NB4 (cell line): ENCODE measurements at regions not wholly inside any gene's neighbourhood (a gene's known extent, or its start where the extent isn't known, plus 50 kb on each side); places are given as distances from the start of the nearest gene placed in this dataset.

Experiments
- CTCF ChIP-seq: IDR thresholded peaks from one replicate; pipeline ENCODE4 v1.5.1; 2012; ENCODE audit warnings: low read depth, low read length
- MYC ChIP-seq: IDR thresholded peaks from 2 replicates; pipeline ENCODE4 v1.6.1; 2011; ENCODE audit warnings: low read depth, low read length
- POLR2A ChIP-seq: IDR thresholded peaks from 2 replicates; pipeline ENCODE4 v1.6.1; 2011; ENCODE audit warnings: mild to moderate bottlenecking; ENCODE audit not compliant: insufficient read length; ENCODE audit errors: extremely low read depth
- TF ChIP-seq, protein P1 (sequence below): IDR thresholded peaks from 2 replicates; pipeline ENCODE4 v1.6.1; 2011; ENCODE audit warnings: low read depth, low read length

DNA sequence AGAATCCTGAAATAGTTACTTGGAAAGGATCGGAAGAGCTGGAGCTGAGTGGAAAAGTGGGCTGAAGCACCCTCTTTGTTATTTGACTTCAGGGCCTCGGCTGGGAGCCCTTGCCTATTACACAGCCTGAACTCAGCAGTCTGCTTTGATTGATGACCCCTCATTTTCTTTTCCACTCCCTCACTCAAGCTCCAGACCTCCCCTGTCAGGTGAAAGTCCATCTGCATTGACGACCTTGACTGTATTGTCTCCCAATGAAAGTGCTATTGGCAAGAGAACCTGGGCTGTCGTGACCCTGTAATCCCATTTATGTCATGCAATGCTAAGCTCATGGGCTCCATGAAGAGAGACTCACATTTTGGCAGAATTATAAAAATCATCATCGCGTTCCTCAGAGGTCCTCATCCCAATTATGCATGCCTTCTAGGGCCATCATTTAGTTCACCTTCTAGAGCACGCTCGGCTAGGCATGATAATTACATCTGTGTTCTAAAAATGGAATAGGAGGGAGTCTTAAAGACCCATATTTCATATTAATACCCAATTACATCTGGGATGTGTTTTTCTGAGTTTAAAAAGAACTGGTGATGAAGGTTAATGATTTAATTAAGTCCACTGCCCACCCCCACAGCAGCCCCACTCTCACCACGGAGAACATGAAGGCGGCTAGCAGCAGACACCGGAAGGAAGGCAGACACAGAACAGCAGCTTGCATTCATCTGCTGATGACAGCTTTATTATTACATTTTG lies 472.5 kb downstream of the PID1 start:
- TF ChIP-seq CTCF (no peak), MYC (no peak), POLR2A (no peak)
- TF ChIP-seq, protein P1, sequence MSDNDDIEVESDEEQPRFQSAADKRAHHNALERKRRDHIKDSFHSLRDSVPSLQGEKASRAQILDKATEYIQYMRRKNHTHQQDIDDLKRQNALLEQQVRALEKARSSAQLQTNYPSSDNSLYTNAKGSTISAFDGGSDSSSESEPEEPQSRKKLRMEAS: no peak
